Trophoblast cell (in vitro differentiated cells and primary cell): ENCODE measurements at regions not wholly inside any gene's neighbourhood (a gene's known extent, or its start where the extent isn't known, plus 50 kb on each side); places are given as distances from the start of the nearest gene placed in this dataset.

Source experiments
- DNase-seq, 2 donors: peaks; one replicate each; pipeline ENCODE4 v3.0.0-alpha.2; 2016
- H2AFZ ChIP-seq: 2 replicates; pipeline ENCODE4 v1.6.1; 2013; ENCODE audit warnings: low read length, moderate library complexity, mild to moderate bottlenecking; ENCODE audit not compliant: insufficient read depth, poor library complexity
- H2AK5ac ChIP-seq: 2 replicates; pipeline ENCODE4 v1.6.1; 2013; ENCODE audit warnings: mild to moderate bottlenecking, low read length
- H2BK120ac ChIP-seq: 2 replicates; pipeline ENCODE4 v1.6.1; 2013; ENCODE audit warnings: low read length, mild to moderate bottlenecking, moderate library complexity; ENCODE audit not compliant: insufficient read depth, poor library complexity
- H2BK12ac ChIP-seq: 2 replicates; pipeline ENCODE4 v1.6.1; 2013; ENCODE audit warnings: mild to moderate bottlenecking, low read length, moderate library complexity
- H2BK5ac ChIP-seq: 2 replicates; pipeline ENCODE4 v1.6.1; 2013; ENCODE audit warnings: low read length, low read depth, moderate library complexity, mild to moderate bottlenecking; ENCODE audit not compliant: poor library complexity
- H3K14ac ChIP-seq: 2 replicates; pipeline ENCODE4 v1.6.1; 2013; ENCODE audit warnings: mild to moderate bottlenecking, low read length
- H3K18ac ChIP-seq: 2 replicates; pipeline ENCODE4 v1.6.1; 2013; ENCODE audit warnings: mild to moderate bottlenecking, low read length
- H3K23ac ChIP-seq: 2 replicates; pipeline ENCODE4 v1.6.1; 2013; ENCODE audit warnings: low read length
- H3K27ac ChIP-seq: 2 replicates; pipeline ENCODE4 v1.5.1; 2013; ENCODE audit warnings: low read depth, mild to moderate bottlenecking, inconsistent platforms, low read length, moderate library complexity
- H3K27me3 ChIP-seq: 2 replicates; pipeline ENCODE4 v1.6.1; 2013; ENCODE audit warnings: inconsistent platforms, mild to moderate bottlenecking, low read length, moderate library complexity; ENCODE audit not compliant: insufficient read depth
- H3K36me3 ChIP-seq, 2 experiments: 1 replicate in 1 of 2; 2 replicates in 1 of 2; pipeline ENCODE4 v1.6.1; 2013; ENCODE audit warnings: low read length in 2 of 2, mild to moderate bottlenecking in 2 of 2, moderate library complexity in 1 of 2; ENCODE audit not compliant: insufficient read depth in 2 of 2, control insufficient read depth in 1 of 2
- H3K4ac ChIP-seq: 2 replicates; pipeline ENCODE4 v1.6.1; 2013; ENCODE audit warnings: low read depth, mild to moderate bottlenecking, low read length, moderate library complexity
- H3K4me1 ChIP-seq, 2 experiments: 1 replicate in 1 of 2; 2 replicates in 1 of 2; pipeline ENCODE4 v1.6.1; 2013; ENCODE audit warnings: low read length in 2 of 2, mild to moderate bottlenecking in 2 of 2, moderate library complexity in 1 of 2; ENCODE audit not compliant: insufficient read depth in 2 of 2, control insufficient read depth in 1 of 2
- H3K4me2 ChIP-seq: 2 replicates; pipeline ENCODE4 v1.6.1; 2013; ENCODE audit warnings: inconsistent platforms, mild to moderate bottlenecking, low read length, moderate library complexity
- H3K4me3 ChIP-seq: 2 replicates; pipeline ENCODE4 v1.5.1; 2013; ENCODE audit warnings: mild to moderate bottlenecking, low read depth, low read length, inconsistent platforms
- H3K79me1 ChIP-seq: one replicate; pipeline ENCODE4 v1.6.1; 2013; ENCODE audit warnings: low read length
- H3K79me2 ChIP-seq: 2 replicates; pipeline ENCODE4 v1.6.1; 2013; ENCODE audit warnings: low read length, mild to moderate bottlenecking; ENCODE audit not compliant: control insufficient read depth, insufficient read depth, poor library complexity
- H3K9ac ChIP-seq: 2 replicates; pipeline ENCODE4 v1.6.1; 2013; ENCODE audit warnings: mild to moderate bottlenecking, low read length
- H3K9me3 ChIP-seq: 2 replicates; pipeline ENCODE4 v1.6.1; 2013; ENCODE audit warnings: low read depth, mild to moderate bottlenecking, control low read depth, inconsistent platforms, low read length; ENCODE audit not compliant: insufficient read depth
- H4K12ac ChIP-seq: 2 replicates; pipeline ENCODE4 v1.6.1; 2013; ENCODE audit warnings: low read depth, mild to moderate bottlenecking, low read length, moderate library complexity
- H4K8ac ChIP-seq: 2 replicates; pipeline ENCODE4 v1.6.1; 2013; ENCODE audit warnings: low read depth, mild to moderate bottlenecking, low read length, moderate library complexity
- H4K91ac ChIP-seq: one replicate; pipeline ENCODE4 v1.6.1; 2013; ENCODE audit warnings: low read depth, mild to moderate bottlenecking, low read length, moderate library complexity
- WGBS: extraction: QIAGEN DNeasy Blood & Tissue Kit; methylation state at CpG from one replicate; pipeline ENCODE4 v1.1.7; 2013; ENCODE audit warnings: missing lambda C conversion rate; ENCODE audit not compliant: insufficient read length, insufficient coverage; ENCODE audit errors: extremely low coverage; 5-methylcytosine and 5-hydroxymethylcytosine counted together

DNA sequence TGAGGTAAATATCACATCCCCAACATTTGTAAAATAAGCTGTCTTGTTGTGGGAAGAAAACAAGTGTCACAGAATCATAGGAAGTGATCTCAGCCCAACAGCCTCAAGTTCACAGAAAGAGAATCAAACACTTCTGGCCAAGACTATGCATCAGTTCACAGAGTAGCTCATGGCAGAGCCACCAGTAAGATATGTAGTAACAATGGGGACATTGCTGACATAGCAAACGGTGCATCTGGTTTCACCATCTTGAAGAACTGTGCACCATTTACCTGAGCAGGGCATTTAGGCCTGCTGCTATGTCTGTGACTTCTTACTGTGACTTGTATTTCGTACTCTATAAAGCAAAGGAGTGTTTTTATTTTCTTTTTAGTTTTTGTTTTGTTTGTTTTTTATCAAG is 585.3 kb upstream of the FAT3 start:
- no peaks in the 10 kb centered on the region for H3K4me1 ChIP-seq
- H3K14ac ChIP-seq = no peak overlapping the region
- H3K9me3 ChIP-seq = no peaks in the 10 kb centered on the region
- no peak overlapping the region for H2BK12ac ChIP-seq
- no peak overlapping the region for H3K27ac ChIP-seq
- H2BK120ac ChIP-seq = no peak overlapping the region
- no CpG with 5 or more reads among the region's 2 CpGs for WGBS
- no peak overlapping the region for H2BK5ac ChIP-seq
- no peaks in the 10 kb centered on the region for H3K79me2 ChIP-seq
- H4K8ac ChIP-seq = no peak overlapping the region
- no peak overlapping the region for H4K91ac ChIP-seq
- no peak overlapping the region for H3K4me2 ChIP-seq
- H3K23ac ChIP-seq = no peak overlapping the region
- H3K79me1 ChIP-seq = no peaks in the 10 kb centered on the region
- DNase-seq = no peak
- H2AFZ ChIP-seq = no peak overlapping the region
- no peaks in the 10 kb centered on the region for H3K27me3 ChIP-seq
- no peak overlapping the region for H3K9ac ChIP-seq
- H3K36me3 ChIP-seq = no peaks in the 10 kb centered on the region
- no peak overlapping the region for H3K18ac ChIP-seq
- H3K4ac ChIP-seq = no peak overlapping the region
- no peak overlapping the region for H3K4me3 ChIP-seq
- no peak overlapping the region for H4K12ac ChIP-seq
- no peak overlapping the region for H2AK5ac ChIP-seq

GRCh38 chr11:91630916-91631673 is 593.5 kb upstream of the FAT3 start:
- Histone ChIP-seq H3K18ac (no peak overlapping the region), H2BK5ac (no peak overlapping the region), H2BK120ac (no peak overlapping the region), H2AFZ (no peak overlapping the region), H3K27me3 (no peaks in the 10 kb centered on the region), H4K8ac (no peak overlapping the region), H3K4ac (no peak overlapping the region), H3K27ac (no peak overlapping the region), H4K12ac (no peak overlapping the region), H2BK12ac (no peak overlapping the region), H3K9me3 (no peaks in the 10 kb centered on the region), H3K14ac (no peak overlapping the region), H3K23ac (no peak overlapping the region), H3K4me1 (no peaks in the 10 kb centered on the region), H4K91ac (no peak overlapping the region), H2AK5ac (no peak overlapping the region), H3K79me1 (no peaks in the 10 kb centered on the region), H3K9ac (no peak overlapping the region), H3K36me3 (no peaks in the 10 kb centered on the region), H3K4me3 (no peak overlapping the region), H3K4me2 (no peak overlapping the region), H3K79me2 (no peaks in the 10 kb centered on the region)
- no CpG with 5 or more reads among the region's 4 CpGs for WGBS
- no peak for DNase-seq

GRCh38 chr11:91625495-91625894 is 599.1 kb upstream of the FAT3 start:
- Histone ChIP-seq H3K14ac (no peak overlapping the region), H3K79me2 (no peaks in the 10 kb centered on the region), H2AK5ac (no peak overlapping the region), H3K4me3 (no peak overlapping the region), H3K9ac (no peak overlapping the region), H4K12ac (no peak overlapping the region), H3K4me2 (no peak overlapping the region), H3K27ac (no peak overlapping the region), H3K36me3 (no peaks in the 10 kb centered on the region), H4K8ac (no peak overlapping the region), H2AFZ (no peak overlapping the region), H3K79me1 (no peaks in the 10 kb centered on the region), H3K4me1 (no peaks in the 10 kb centered on the region), H2BK5ac (no peak overlapping the region), H3K9me3 (no peaks in the 10 kb centered on the region), H4K91ac (no peak overlapping the region), H2BK12ac (no peak overlapping the region), H3K23ac (no peak overlapping the region), H3K27me3 (no peaks in the 10 kb centered on the region), H3K18ac (no peak overlapping the region), H2BK120ac (no peak overlapping the region), H3K4ac (no peak overlapping the region)
- no peak for DNase-seq
- WGBS = no CpG with 5 or more reads among the region's 1 CpG

DNA sequence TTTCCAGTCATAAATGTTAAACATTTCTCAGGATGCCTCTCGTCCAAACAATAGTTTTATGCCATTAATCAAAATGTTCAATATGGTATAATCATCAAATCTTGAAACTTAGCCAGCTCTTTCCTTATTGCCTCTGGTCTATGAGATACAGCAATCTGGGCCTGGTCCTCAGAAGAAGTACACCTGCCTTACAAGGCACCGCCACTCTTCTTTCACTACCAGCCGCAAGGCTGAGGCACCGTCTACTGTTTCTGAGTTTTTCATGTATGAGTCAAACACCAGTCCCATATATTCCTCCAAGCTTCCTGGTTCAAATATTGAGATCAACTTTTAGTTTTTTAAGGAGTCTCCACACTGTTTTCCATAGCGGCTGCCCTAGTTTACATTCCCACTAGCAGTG is 600.6 kb upstream of the FAT3 start:
- no peak overlapping the region for H2BK5ac ChIP-seq
- H3K18ac ChIP-seq = no peak overlapping the region
- no peak overlapping the region for H3K4me3 ChIP-seq
- H3K4me2 ChIP-seq = no peak overlapping the region
- no peaks in the 10 kb centered on the region for H3K79me2 ChIP-seq
- H3K4me1 ChIP-seq = no peaks in the 10 kb centered on the region
- no peaks in the 10 kb centered on the region for H3K9me3 ChIP-seq
- H4K12ac ChIP-seq = no peak overlapping the region
- H3K14ac ChIP-seq = no peak overlapping the region
- H2BK120ac ChIP-seq = no peak overlapping the region
- H2AK5ac ChIP-seq = no peak overlapping the region
- no peak overlapping the region for H3K4ac ChIP-seq
- H3K79me1 ChIP-seq = no peaks in the 10 kb centered on the region
- no peak overlapping the region for H4K8ac ChIP-seq
- no peak overlapping the region for H3K27ac ChIP-seq
- DNase-seq = no peak
- no peak overlapping the region for H3K9ac ChIP-seq
- WGBS = no CpG with 5 or more reads among the region's 5 CpGs
- H3K36me3 ChIP-seq = no peaks in the 10 kb centered on the region
- H2BK12ac ChIP-seq = no peak overlapping the region
- no peaks in the 10 kb centered on the region for H3K27me3 ChIP-seq
- no peak overlapping the region for H2AFZ ChIP-seq
- no peak overlapping the region for H4K91ac ChIP-seq
- H3K23ac ChIP-seq = no peak overlapping the region
